Chondrocyte (in vitro differentiated cells): ENCODE measurements at regions not wholly inside any gene's neighbourhood (a gene's known extent, or its start where the extent isn't known, plus 50 kb on each side); places are given as distances from the start of the nearest gene placed in this dataset.

Source experiments
- DNase-seq: peaks from one replicate; pipeline ENCODE4 v3.0.0; 2021; ENCODE audit warnings: mixed read lengths, low spot score
- H3K27ac Mint-ChIP-seq: one replicate; pipeline ENCODE4 v1.8.0; 2021; ENCODE audit warnings: mild to moderate bottlenecking, moderate library complexity, mixed read lengths; ENCODE audit not compliant: unreplicated experiment
- H3K27me3 Mint-ChIP-seq: 2 replicates; pipeline ENCODE4 v1.8.0; 2021; ENCODE audit warnings: low read depth, mixed read lengths
- H3K36me3 Mint-ChIP-seq: 2 replicates; pipeline ENCODE4 v1.8.0; 2021; ENCODE audit warnings: low read depth, mixed read lengths
- H3K4me1 Mint-ChIP-seq: 2 replicates; pipeline ENCODE4 v1.8.0; 2021; ENCODE audit warnings: low read depth, mild to moderate bottlenecking, mixed read lengths
- H3K4me3 Mint-ChIP-seq: one replicate; pipeline ENCODE4 v1.8.0; 2021; ENCODE audit warnings: mild to moderate bottlenecking, moderate library complexity, mixed read lengths; ENCODE audit not compliant: unreplicated experiment
- H3K9me3 Mint-ChIP-seq: 2 replicates; pipeline ENCODE4 v1.8.0; 2021; ENCODE audit warnings: low read depth, mixed read lengths
- TF ChIP-seq, protein P1 (sequence below): fragments of 200-600 bp; sonication (generic); IDR thresholded peaks from 2 replicates; pipeline ENCODE4 v1.5.0; 2021; ENCODE audit warnings: antibody characterized with exemption, mild to moderate bottlenecking, moderate library complexity

DNA sequence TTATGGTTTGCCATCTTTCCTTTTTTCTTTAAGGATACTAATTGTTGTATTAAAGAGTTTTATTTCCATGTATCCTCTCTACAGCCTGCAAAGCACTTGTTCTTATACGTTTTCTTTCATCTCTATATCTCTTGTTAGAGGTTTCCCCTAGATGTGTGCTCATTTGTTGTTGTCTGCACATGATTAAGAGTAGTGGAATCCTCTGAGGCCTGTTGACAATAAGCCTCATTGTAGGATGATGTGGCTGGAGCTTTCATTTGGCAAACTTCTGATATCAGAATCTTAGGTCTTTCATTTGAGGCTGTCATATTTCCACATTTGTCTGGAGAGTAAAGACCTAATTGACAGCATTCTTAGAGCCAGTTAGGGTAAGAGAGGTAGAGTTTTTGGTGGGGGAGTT, 506.0 kb downstream of the DIPK2A start:
- no peaks in the 10 kb centered on the region for H3K36me3 Mint-ChIP-seq
- peaks cover 2% of the 10 kb centered on the region for H3K9me3 Mint-ChIP-seq
- H3K4me1 Mint-ChIP-seq = no peaks in the 10 kb centered on the region
- TF ChIP-seq, protein P1, sequence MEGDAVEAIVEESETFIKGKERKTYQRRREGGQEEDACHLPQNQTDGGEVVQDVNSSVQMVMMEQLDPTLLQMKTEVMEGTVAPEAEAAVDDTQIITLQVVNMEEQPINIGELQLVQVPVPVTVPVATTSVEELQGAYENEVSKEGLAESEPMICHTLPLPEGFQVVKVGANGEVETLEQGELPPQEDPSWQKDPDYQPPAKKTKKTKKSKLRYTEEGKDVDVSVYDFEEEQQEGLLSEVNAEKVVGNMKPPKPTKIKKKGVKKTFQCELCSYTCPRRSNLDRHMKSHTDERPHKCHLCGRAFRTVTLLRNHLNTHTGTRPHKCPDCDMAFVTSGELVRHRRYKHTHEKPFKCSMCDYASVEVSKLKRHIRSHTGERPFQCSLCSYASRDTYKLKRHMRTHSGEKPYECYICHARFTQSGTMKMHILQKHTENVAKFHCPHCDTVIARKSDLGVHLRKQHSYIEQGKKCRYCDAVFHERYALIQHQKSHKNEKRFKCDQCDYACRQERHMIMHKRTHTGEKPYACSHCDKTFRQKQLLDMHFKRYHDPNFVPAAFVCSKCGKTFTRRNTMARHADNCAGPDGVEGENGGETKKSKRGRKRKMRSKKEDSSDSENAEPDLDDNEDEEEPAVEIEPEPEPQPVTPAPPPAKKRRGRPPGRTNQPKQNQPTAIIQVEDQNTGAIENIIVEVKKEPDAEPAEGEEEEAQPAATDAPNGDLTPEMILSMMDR = no peak
- no peak for DNase-seq
- H3K27me3 Mint-ChIP-seq = no peaks in the 10 kb centered on the region
- no peak overlapping the region for H3K4me3 Mint-ChIP-seq
- no peak overlapping the region for H3K27ac Mint-ChIP-seq

- Mint-ChIP-seq H3K9me3 (peaks cover 2% of the 10 kb centered on the region), H3K4me3 (no peak overlapping the region), H3K36me3 (no peaks in the 10 kb centered on the region), H3K27me3 (no peaks in the 10 kb centered on the region), H3K4me1 (no peaks in the 10 kb centered on the region), H3K27ac (no peak overlapping the region)
- no peak for DNase-seq
- TF ChIP-seq, protein P1 = no peak
Measured at GRCh38 chr3:144480416-144480919, 508.8 kb downstream of the DIPK2A start.

- Mint-ChIP-seq H3K4me3 (no peak overlapping the region), H3K4me1 (no peaks in the 10 kb centered on the region), H3K9me3 (peaks cover 5% of the 10 kb centered on the region), H3K27ac (no peak overlapping the region), H3K27me3 (no peaks in the 10 kb centered on the region), H3K36me3 (no peaks in the 10 kb centered on the region)
- TF ChIP-seq, protein P1 = no peak
- no peak for DNase-seq
Measured at GRCh38 chr3:144482876-144483275, 511.3 kb downstream of the DIPK2A start.

DNA sequence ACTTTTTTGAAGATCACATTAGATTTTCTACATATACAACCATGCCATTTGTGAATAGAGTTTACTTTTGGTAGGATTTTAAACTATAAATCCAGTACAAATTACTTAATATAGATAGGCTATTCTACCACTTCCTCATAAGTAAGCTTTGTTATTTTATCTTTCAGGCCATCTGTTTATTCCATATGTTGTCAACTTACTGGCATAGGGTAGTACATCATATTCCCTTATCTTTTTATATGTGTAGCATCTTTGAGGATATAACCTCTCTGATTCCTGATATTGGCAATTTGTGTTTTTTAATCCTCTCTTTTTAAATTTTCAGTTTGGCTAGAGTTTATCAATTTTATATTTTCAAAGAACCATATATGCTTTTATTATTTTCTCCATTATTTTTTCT, 515.4 kb downstream of the DIPK2A start:
- DNase-seq = no peak
- Mint-ChIP-seq H3K36me3 (no peaks in the 10 kb centered on the region), H3K27ac (no peak overlapping the region), H3K27me3 (no peaks in the 10 kb centered on the region), H3K9me3 (peaks cover 3% of the 10 kb centered on the region), H3K4me1 (peaks cover 3% of the 10 kb centered on the region), H3K4me3 (no peak overlapping the region)
- TF ChIP-seq, protein P1 = no peak

DNA sequence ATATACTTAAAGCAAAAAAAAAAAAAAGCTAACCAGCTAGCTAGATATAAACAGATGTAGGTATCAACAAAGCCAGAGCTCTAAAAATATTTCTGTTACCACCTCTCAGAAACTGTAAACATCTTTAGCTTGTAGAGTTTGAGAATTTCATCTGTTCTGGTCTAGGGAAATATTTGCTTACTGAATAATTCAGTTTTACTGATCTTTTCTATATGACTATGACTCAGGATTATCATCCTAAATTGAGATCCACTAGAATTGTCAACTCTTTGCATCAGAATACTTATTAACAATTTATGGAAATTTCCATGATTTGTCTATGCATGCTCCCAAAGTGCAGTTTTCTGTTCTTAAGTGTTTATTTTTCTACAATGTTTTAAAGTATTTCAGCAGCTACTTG, 517.3 kb downstream of the DIPK2A start:
- no peak overlapping the region for H3K27ac Mint-ChIP-seq
- DNase-seq = no peak
- peaks cover 3% of the 10 kb centered on the region for H3K9me3 Mint-ChIP-seq
- no peak overlapping the region for H3K4me3 Mint-ChIP-seq
- H3K4me1 Mint-ChIP-seq = peaks cover 3% of the 10 kb centered on the region
- TF ChIP-seq, protein P1 = no peak
- H3K36me3 Mint-ChIP-seq = no peaks in the 10 kb centered on the region
- no peaks in the 10 kb centered on the region for H3K27me3 Mint-ChIP-seq
